Astrocyte (in vitro differentiated cells and primary cell): ENCODE measurements at regions not wholly inside any gene's neighbourhood (a gene's known extent, or its start where the extent isn't known, plus 50 kb on each side); places are given as distances from the start of the nearest gene placed in this dataset.

Experiments used
- EZH2 ChIP-seq: IDR thresholded peaks from 2 replicates; pipeline ENCODE4 v1.6.1; 2012; ENCODE audit warnings: mild to moderate bottlenecking, low read length, inconsistent platforms; ENCODE audit not compliant: insufficient read depth
- TF ChIP-seq, protein P1 (sequence below): IDR thresholded peaks from 2 replicates; pipeline ENCODE4 v1.5.1; 2011; ENCODE audit warnings: low read depth, mild to moderate bottlenecking, inconsistent platforms, low read length, moderate library complexity; ENCODE audit not compliant: insufficient read depth

GRCh38 chr2:182636699-182637098, 79.4 kb upstream of the DNAJC10 start:
- TF ChIP-seq, protein P1, sequence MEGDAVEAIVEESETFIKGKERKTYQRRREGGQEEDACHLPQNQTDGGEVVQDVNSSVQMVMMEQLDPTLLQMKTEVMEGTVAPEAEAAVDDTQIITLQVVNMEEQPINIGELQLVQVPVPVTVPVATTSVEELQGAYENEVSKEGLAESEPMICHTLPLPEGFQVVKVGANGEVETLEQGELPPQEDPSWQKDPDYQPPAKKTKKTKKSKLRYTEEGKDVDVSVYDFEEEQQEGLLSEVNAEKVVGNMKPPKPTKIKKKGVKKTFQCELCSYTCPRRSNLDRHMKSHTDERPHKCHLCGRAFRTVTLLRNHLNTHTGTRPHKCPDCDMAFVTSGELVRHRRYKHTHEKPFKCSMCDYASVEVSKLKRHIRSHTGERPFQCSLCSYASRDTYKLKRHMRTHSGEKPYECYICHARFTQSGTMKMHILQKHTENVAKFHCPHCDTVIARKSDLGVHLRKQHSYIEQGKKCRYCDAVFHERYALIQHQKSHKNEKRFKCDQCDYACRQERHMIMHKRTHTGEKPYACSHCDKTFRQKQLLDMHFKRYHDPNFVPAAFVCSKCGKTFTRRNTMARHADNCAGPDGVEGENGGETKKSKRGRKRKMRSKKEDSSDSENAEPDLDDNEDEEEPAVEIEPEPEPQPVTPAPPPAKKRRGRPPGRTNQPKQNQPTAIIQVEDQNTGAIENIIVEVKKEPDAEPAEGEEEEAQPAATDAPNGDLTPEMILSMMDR, result no peak
- TF ChIP-seq EZH2, result no peak
